ENCODE measurements at regions not wholly inside any gene's neighbourhood (a gene's known extent, or its start where the extent isn't known, plus 50 kb on each side); places are given as distances from the start of the nearest gene placed in this dataset.
"Not testable (repeated sequence)": the region's sequence is repeated elsewhere in the genome, so short reads cannot be mapped to it uniquely, and the experiment has no call there.

- no peak for DNase-seq (ENCODE audit: low spot score)
These were observed 61.0 kb downstream of the POLR2M start for GRCh38 chr15:57767481-57767880.

GRCh38 chr15:57769266-57769665 is 62.8 kb downstream of the POLR2M start:
- no peak for DNase-seq (ENCODE audit: low spot score)

DNA sequence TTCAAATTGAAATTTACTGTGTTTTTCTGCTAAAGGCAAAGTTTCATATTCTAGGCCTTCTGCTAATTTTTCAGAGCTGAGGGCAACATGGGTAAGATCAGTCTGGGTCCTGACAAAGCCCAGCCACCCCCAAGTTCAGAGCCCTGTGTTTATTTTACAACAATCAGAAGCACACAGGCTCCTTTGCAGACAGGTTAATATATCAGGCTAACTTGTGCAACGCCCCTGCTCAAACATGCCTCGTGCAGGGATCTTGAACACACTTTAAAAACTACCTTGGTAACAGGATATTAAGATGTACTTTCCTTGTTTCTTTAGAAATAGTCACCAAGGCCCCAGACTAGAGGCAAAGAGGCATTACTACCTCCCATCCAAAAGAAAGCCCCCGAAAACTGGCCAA is 64.0 kb downstream of the POLR2M start:
- DNase-seq (ENCODE audit: low spot score) = no peak

DNA sequence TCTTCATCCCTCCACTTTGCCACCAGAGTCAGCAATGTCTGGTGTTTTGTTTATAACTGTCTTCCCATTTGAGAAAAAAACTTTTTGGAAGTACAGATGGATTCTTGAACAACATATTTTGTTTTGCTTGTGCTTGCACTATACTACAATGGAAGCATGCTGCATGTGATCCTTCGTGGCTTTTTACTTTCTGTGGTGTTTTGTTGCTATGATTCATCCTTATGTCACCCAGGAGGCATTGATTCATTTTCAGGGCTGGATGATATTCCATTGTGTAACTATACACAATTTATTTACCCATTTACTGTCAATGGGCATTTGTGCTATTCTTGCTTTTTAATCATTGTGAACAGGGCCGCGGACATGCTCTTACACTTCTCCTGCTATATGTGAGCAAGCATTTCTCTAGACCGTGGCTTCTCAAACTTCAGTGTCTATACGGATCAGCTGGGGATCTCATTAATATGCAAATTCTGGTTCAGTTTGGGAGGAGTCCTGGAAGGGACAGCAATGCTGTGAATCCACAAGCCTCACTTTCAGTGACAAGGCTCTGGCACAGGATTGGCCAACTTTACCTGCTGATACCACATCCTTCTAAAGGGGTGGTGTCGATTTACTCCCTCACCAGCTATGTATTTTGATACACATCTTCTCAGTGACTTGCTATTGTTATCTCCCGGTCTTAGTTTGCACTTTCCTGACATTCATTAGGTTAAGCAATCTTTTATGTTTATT is 65.9 kb downstream of the POLR2M start:
- DNase-seq (ENCODE audit: low spot score) = peak; percentile 11

- DNase-seq (ENCODE audit: low spot score) = no peak
These were observed 66.5 kb downstream of the POLR2M start for GRCh38 chr15:57773051-57773450.

GRCh38 chr15:57777003-57777402 is 70.5 kb downstream of the POLR2M start:
- no peak for DNase-seq (ENCODE audit: low spot score)

GRCh38 chr15:57780471-57780870 is 74.0 kb downstream of the POLR2M start:
- DNase-seq (ENCODE audit: low spot score) = no peak

DNA sequence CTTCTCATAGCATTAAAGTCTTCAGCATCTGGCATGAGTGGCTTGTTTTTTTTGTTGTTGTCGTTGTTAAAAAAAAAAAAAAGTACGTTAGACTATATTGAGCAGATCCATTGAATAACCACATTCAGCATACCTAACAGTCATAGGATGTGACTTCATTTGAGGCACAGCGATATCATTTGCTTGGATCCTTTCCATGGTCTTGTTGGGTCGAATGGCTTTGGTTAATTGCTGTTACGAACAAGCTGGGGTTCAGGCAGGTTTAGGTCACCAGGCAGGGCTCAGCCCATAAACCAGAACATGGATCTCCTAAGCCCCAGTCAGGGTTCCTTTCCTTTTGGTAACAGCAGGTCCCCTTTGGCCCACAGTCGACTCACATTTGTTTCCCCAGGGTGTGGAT is 76.2 kb downstream of the POLR2M start:
- no peak for DNase-seq (ENCODE audit: low spot score)

- DNase-seq (ENCODE audit: low spot score) = no peak
These were observed 77.6 kb downstream of the POLR2M start for GRCh38 chr15:57784081-57784511.

DNA sequence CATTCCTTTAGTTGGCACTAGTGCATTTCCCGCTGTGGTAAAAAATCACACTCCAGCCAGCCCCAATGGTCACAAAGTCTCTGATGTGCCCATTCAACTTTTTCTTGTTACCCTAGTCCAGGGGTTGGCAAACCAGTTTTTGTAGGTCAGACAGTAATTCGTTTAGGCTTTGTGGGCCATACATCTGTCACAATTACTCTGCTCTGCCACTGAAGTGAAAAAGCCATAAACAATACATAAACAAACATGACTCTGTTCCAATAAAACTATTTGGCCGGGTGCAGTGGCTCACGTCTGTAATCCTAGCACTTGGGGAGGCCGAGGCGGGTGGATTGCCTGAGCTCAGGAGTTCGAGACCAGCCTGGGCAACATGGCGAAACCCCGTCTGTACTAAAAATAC is 78.5 kb downstream of the POLR2M start:
- DNase-seq (ENCODE audit: low spot score) = no peak

DNA sequence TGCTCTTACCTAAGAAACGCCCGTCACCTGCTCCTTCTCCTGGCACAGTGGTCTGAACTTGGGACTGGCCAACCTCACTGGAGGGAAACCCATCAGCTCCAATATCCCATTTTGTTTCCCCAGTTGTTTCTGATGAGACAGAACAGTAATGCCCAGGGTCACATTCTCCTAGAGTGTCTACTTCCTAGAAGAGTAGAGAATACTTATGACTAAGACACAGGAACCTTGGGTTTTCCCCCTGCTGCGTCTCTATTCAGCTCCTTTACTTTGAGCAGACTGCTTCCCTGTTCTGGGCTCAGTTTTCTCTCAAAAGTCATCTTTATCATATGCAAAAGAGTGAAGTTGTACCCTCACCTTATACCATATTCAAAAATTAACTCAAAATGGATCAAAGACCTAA is 79.4 kb downstream of the POLR2M start:
- no peak for DNase-seq (ENCODE audit: low spot score)

- no peak for DNase-seq (ENCODE audit: low spot score)
These were observed 82.7 kb downstream of the POLR2M start for GRCh38 chr15:57789225-57789624.

DNA sequence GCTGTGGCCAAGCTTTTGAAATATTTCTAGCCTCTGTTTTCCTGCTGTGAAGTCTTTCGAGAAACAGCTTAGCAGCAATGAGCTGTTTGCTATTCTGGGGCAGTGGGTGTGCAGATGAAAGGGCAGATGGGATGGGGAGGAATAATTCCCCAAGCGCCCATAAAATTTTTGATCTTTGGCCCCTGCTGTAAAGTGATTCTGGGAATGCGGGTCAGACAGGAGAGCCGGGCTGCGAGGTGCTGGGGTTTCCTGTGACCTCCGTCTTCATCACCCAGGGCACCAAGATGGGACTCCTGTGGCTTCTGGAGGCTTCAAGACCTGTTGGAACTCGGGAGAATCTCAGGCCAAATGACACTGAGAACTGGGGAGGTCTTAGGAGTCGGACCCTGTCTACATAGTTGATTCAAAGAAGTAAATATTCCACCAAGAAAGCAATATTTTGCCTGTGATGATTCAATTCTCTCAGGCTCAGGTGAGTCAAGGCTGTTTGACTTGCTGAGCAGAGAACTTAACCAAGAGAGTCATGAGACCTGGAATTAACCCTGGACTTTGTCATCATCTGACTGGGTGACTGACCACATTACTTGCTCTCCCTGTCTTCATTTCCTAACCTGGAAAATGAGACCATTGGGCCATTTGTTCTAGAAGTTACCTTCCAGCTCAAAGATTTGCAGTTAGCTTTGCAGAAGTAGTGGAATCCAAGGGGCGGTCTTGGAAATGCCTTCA is 86.4 kb downstream of the POLR2M start:
- DNase-seq (ENCODE audit: low spot score) = peak; percentile 43

- DNase-seq (ENCODE audit: low spot score) = no peak
These were observed 88.7 kb downstream of the POLR2M start for GRCh38 chr15:57795261-57795660.

DNA sequence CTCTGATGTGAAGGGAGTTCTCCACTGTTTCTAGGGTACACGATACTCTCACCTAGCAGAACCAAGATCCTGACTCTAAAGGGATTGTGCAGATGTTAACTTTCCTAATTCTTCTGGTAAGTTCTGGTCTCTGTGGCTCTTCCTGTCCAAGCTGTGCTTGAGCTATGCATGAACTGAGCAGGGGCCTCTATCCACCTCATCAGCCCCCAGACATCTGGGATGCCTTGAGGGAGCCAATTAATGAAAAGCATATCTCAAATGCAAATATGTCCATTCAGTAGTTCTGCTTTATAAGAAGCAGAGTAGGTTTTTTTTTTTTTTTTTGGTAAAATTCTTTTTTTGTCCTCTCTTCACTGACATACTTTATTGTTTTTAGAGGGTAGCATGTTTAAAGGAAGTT is 89.6 kb downstream of the POLR2M start:
- no peak for DNase-seq (ENCODE audit: low spot score)

GRCh38 chr15:57797110-57797509 is 90.6 kb downstream of the POLR2M start:
- no peak for DNase-seq (ENCODE audit: low spot score)

DNA sequence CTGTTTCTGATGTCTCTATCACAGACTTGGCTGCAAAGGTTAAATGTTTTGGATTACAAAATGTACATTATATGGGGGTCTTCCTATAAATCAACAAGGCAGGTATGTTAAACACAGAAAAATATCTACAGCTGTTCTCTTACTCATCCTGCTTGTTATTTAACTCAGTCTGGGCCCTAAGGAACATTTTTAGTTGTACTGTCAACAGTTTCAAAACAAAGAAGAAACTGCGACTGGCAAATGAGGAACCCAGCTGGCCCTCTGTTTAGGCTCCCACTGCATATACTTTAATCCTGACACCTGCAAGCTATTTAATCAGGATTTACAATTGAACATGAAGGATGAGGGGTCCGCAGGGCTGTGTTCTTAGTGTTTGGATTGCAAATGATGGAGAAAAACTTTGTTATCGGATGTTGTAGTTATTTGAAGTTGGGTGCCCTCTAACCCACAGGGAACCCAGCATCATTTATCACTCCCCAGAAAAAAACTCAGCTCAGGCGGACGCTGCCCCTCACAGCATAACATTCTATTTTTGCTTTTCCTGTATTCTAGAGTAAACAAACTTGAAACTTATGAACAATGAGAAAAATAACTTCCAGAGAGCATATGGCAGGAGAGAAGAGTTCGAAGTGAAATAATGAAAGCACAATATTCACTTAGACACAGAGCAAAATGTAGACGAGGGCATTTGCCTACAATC is 91.2 kb downstream of the POLR2M start:
- no peak for DNase-seq (ENCODE audit: low spot score)

GRCh38 chr15:57806003-57806402 is 99.5 kb downstream of the POLR2M start:
- no peak for DNase-seq (ENCODE audit: low spot score)

DNA sequence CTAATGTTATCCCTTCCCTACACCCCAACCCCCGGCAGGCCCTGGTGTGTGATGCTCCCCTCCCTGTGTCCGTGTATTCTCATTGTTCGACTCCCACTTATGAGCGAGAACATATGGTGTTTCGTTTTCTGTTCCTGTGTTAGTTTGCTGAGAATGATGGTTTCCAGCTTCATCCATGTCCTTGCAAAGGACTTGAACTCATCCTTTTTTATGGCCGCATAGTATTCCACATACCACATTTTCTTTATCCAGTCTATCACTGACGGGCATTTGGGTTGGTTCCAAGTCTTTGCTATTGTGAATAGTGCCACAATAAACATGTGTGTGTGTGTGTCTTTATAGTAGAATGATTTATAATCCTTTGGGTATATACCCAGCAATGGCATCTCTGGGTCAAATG is 102.8 kb downstream of the POLR2M start:
- DNase-seq (ENCODE audit: low spot score) = not testable (repeated sequence)

GRCh38 chr15:57816599-57816998 is 110.1 kb downstream of the POLR2M start:
- DNase-seq (ENCODE audit: low spot score) = no peak

DNA sequence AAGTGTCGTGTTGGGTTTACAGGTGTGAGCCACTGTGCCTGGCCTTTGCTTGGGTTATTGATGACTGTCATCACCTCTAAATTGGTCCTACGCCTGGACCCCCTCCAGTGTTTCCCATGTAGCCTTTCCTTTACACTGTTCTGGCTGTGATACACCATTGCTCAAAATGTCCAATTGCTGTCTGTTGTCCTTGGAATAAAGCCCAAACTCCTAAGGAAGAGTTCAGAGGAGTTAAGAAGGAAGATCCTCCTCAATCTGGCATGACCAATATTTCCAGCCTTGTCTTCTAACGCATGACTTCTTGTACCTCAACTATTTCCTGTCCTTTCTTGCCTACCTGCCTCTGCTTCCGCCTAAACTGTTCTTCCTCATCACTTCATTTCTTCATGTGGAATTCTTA is 113.1 kb downstream of the POLR2M start:
- DNase-seq (ENCODE audit: low spot score) = no peak

- DNase-seq (ENCODE audit: low spot score) = no peak
These were observed 113.6 kb downstream of the POLR2M start for GRCh38 chr15:57820119-57820518.

- no peak for DNase-seq (ENCODE audit: low spot score)
These were observed 115.3 kb downstream of the POLR2M start for GRCh38 chr15:57821826-57822225.
